ENCODE measurements at regions not wholly inside any gene's neighbourhood (a gene's known extent, or its start where the extent isn't known, plus 50 kb on each side); places are given as distances from the start of the nearest gene placed in this dataset.

DNA sequence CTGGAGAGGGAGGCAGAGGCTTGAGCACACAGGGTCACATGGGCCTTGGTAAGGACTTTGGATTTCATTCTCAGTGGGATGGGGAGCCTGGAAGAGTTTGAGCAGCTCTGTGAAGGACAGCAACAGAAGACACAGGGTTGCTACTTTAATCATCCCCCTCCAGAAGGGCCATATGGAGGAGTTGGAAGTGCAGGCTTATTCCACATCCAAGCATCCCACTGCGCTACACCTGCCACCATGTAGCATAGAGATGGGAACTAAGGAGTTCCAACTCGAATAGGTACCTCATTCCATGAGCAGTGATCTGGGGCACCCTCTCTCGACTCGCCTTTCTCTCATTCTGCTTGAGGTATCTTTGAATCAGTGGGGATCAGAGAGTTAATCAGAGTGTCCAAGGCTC, 54.0 kb upstream of the CTTNBP2NL start:
- in situ Hi-C loops (cut with MboI), result loop anchor here (25.0 kb wide), 1 partner anchor 855 kb away; no protein-coding TSS in a partner anchor
- TF ChIP-seq ZSCAN32 (CRISPR knock-in tag; IDR thresholded peaks at IDR 0.05), result no peak
- TF ChIP-seq NCOA4 (IDR thresholded peaks at IDR 0.05; ENCODE audit: partially characterized antibody), result no peak
- TF ChIP-seq ZNF561 (CRISPR knock-in tag; conservative IDR thresholded peaks at IDR 0.05), result no peak
- TF ChIP-seq, protein P1, sequence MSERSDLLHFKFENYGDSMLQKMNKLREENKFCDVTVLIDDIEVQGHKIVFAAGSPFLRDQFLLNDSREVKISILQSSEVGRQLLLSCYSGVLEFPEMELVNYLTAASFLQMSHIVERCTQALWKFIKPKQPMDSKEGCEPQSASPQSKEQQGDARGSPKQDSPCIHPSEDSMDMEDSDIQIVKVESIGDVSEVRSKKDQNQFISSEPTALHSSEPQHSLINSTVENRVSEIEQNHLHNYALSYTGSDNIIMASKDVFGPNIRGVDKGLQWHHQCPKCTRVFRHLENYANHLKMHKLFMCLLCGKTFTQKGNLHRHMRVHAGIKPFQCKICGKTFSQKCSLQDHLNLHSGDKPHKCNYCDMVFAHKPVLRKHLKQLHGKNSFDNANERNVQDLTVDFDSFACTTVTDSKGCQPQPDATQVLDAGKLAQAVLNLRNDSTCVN (CRISPR knock-in tag; IDR thresholded peaks at IDR 0.05), result no peak
- no peak for TF ChIP-seq MAZ (CRISPR knock-in tag; conservative IDR thresholded peaks at IDR 0.05 in 1 of 2, IDR thresholded peaks at IDR 0.05 in 1 of 2)
- TF ChIP-seq, protein P2, sequence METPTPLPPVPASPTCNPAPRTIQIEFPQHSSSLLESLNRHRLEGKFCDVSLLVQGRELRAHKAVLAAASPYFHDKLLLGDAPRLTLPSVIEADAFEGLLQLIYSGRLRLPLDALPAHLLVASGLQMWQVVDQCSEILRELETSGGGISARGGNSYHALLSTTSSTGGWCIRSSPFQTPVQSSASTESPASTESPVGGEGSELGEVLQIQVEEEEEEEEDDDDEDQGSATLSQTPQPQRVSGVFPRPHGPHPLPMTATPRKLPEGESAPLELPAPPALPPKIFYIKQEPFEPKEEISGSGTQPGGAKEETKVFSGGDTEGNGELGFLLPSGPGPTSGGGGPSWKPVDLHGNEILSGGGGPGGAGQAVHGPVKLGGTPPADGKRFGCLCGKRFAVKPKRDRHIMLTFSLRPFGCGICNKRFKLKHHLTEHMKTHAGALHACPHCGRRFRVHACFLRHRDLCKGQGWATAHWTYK (CRISPR knock-in tag; IDR thresholded peaks at IDR 0.05), result no peak
- no peak for TF ChIP-seq HDAC6 (IDR thresholded peaks at IDR 0.05; ENCODE audit: low read depth, low read length)
- TF ChIP-seq, protein P3, sequence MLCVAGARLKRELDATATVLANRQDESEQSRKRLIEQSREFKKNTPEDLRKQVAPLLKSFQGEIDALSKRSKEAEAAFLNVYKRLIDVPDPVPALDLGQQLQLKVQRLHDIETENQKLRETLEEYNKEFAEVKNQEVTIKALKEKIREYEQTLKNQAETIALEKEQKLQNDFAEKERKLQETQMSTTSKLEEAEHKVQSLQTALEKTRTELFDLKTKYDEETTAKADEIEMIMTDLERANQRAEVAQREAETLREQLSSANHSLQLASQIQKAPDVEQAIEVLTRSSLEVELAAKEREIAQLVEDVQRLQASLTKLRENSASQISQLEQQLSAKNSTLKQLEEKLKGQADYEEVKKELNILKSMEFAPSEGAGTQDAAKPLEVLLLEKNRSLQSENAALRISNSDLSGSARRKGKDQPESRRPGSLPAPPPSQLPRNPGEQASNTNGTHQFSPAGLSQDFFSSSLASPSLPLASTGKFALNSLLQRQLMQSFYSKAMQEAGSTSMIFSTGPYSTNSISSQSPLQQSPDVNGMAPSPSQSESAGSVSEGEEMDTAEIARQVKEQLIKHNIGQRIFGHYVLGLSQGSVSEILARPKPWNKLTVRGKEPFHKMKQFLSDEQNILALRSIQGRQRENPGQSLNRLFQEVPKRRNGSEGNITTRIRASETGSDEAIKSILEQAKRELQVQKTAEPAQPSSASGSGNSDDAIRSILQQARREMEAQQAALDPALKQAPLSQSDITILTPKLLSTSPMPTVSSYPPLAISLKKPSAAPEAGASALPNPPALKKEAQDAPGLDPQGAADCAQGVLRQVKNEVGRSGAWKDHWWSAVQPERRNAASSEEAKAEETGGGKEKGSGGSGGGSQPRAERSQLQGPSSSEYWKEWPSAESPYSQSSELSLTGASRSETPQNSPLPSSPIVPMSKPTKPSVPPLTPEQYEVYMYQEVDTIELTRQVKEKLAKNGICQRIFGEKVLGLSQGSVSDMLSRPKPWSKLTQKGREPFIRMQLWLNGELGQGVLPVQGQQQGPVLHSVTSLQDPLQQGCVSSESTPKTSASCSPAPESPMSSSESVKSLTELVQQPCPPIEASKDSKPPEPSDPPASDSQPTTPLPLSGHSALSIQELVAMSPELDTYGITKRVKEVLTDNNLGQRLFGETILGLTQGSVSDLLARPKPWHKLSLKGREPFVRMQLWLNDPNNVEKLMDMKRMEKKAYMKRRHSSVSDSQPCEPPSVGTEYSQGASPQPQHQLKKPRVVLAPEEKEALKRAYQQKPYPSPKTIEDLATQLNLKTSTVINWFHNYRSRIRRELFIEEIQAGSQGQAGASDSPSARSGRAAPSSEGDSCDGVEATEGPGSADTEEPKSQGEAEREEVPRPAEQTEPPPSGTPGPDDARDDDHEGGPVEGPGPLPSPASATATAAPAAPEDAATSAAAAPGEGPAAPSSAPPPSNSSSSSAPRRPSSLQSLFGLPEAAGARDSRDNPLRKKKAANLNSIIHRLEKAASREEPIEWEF (CRISPR knock-in tag; IDR thresholded peaks at IDR 0.05), result no peak
- no peak for TF ChIP-seq ZNF282 (CRISPR knock-in tag; IDR thresholded peaks at IDR 0.05)
- TF ChIP-seq, protein P4, sequence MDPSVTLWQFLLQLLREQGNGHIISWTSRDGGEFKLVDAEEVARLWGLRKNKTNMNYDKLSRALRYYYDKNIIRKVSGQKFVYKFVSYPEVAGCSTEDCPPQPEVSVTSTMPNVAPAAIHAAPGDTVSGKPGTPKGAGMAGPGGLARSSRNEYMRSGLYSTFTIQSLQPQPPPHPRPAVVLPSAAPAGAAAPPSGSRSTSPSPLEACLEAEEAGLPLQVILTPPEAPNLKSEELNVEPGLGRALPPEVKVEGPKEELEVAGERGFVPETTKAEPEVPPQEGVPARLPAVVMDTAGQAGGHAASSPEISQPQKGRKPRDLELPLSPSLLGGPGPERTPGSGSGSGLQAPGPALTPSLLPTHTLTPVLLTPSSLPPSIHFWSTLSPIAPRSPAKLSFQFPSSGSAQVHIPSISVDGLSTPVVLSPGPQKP (CRISPR knock-in tag; IDR thresholded peaks at IDR 0.05), result no peak
- TF ChIP-seq, protein P5, sequence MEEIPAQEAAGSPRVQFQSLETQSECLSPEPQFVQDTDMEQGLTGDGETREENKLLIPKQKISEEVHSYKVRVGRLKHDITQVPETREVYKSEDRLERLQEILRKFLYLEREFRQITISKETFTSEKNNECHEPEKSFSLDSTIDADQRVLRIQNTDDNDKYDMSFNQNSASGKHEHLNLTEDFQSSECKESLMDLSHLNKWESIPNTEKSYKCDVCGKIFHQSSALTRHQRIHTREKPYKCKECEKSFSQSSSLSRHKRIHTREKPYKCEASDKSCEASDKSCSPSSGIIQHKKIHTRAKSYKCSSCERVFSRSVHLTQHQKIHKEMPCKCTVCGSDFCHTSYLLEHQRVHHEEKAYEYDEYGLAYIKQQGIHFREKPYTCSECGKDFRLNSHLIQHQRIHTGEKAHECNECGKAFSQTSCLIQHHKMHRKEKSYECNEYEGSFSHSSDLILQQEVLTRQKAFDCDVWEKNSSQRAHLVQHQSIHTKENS (CRISPR knock-in tag; IDR thresholded peaks at IDR 0.05), result no peak

More for the DNA sequence above, 54.0 kb upstream of the CTTNBP2NL start:
- no peaks in the 10 kb centered on the region for H4K20me1 ChIP-seq (replicated peaks; ENCODE audit: control insufficient read depth, insufficient read depth, low read length)
- no peaks in the 10 kb centered on the region for H3K36me3 ChIP-seq (ENCODE audit: control insufficient read depth, insufficient read depth, low read length)
- no TSS peak for BruUV-seq (replicated peaks)
- ATAC-seq (no peak), DNase-seq (ENCODE audit: extremely low read depth in 1 of 4, low spot score in 3 of 4) (no peak), FAIRE-seq (no peak)
- no peak overlapping the region for H3K4me2 ChIP-seq (ENCODE audit: insufficient read depth, low read length)
- H3K9me1 ChIP-seq (ENCODE audit: control insufficient read depth, insufficient read depth, low read length), result no peaks in the 10 kb centered on the region
- no peak overlapping the region for H3K4me3 ChIP-seq
- H3K4me1 ChIP-seq (replicated peaks in 1 of 2; ENCODE audit: control insufficient read depth in 2 of 2, insufficient read depth in 2 of 2, low read length in 2 of 2), result no peaks in the 10 kb centered on the region
- H3K79me2 ChIP-seq (ENCODE audit: control insufficient read depth, insufficient read depth, low read length), result no peaks in the 10 kb centered on the region
- H3K9me3 ChIP-seq (replicated peaks; ENCODE audit: control insufficient read depth, insufficient read depth, low read depth, low read length), result no peaks in the 10 kb centered on the region
- no peak overlapping the region for H3K27ac ChIP-seq (ENCODE audit: extremely low read depth, low read depth, low read length)
- peaks cover 4 to 16% of the 10 kb centered on the region in 2 experiments; a peak in 3 of 5 replicates for H3K27me3 ChIP-seq (ENCODE audit: control insufficient read depth in 2 of 2, insufficient read depth in 2 of 2, low read length in 2 of 2)
- no peak overlapping the region; a peak in 1 of 4 replicates for H3K9ac ChIP-seq (ENCODE audit: insufficient read depth in 1 of 2, low read depth in 2 of 2, low read length in 2 of 2)
- ChIA-PET CTCF (ENCODE audit: low intra/inter-chr PET ratio) (no interaction called here), POLR2A (interaction anchor here (0.6 kb wide), 1 partner anchor 10 kb away, joined by 3 read pairs; no protein-coding TSS in a partner anchor)
- intact Hi-C loops (cut with micrococcal nuclease), result no loop called here
- H2AFZ ChIP-seq (ENCODE audit: low read depth, low read length), result no peak overlapping the region
- 0% methylated on average over 4 of the region's 4 CpGs for WGBS (ENCODE audit: insufficient coverage, low coverage, missing lambda C conversion rate)

Measured in K562 (cell line).